NB4 (cell line): ENCODE measurements at regions not wholly inside any gene's neighbourhood (a gene's known extent, or its start where the extent isn't known, plus 50 kb on each side); places are given as distances from the start of the nearest gene placed in this dataset.

ENCODE experiments used
- CTCF ChIP-seq: IDR thresholded peaks from one replicate; pipeline ENCODE4 v1.5.1; 2012; ENCODE audit warnings: low read depth, low read length
- MYC ChIP-seq: IDR thresholded peaks from 2 replicates; pipeline ENCODE4 v1.6.1; 2011; ENCODE audit warnings: low read depth, low read length
- POLR2A ChIP-seq: IDR thresholded peaks from 2 replicates; pipeline ENCODE4 v1.6.1; 2011; ENCODE audit warnings: mild to moderate bottlenecking; ENCODE audit not compliant: insufficient read length; ENCODE audit errors: extremely low read depth
- TF ChIP-seq, protein P1 (sequence below): IDR thresholded peaks from 2 replicates; pipeline ENCODE4 v1.6.1; 2011; ENCODE audit warnings: low read depth, low read length

DNA sequence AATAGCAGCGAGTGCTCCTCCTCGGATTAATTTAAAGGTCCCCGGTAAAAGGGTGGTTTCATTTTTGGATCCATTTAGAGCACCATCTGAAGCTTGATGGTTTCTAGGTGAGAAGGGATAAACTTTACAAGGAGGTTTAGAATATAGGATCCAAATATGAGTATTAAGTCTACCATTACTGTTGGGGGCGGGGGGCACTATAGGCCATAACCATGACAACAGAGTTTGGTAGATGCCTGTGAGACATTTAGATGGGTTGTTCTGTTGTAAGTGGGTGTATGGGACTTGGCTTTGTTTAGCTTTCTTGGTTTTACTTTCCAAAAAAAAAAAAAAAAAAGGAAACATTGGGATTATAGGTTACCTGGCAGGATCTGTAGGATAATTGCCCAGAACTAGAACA is 92.7 kb downstream of the TENT5D start:
- TF ChIP-seq CTCF = no peak
- TF ChIP-seq POLR2A = no peak
- no peak for TF ChIP-seq MYC
- TF ChIP-seq, protein P1, sequence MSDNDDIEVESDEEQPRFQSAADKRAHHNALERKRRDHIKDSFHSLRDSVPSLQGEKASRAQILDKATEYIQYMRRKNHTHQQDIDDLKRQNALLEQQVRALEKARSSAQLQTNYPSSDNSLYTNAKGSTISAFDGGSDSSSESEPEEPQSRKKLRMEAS = no peak
